ENCODE measurements at regions not wholly inside any gene's neighbourhood (a gene's known extent, or its start where the extent isn't known, plus 50 kb on each side); places are given as distances from the start of the nearest gene placed in this dataset.

GRCh38 chr2:221044781-221045180 is 527.3 kb downstream of the EPHA4 start:
- in situ Hi-C loops (cut with MboI; ENCODE audit: low sequenced_read_pairs) = no loop called here

GRCh38 chr2:221050020-221050795 is 521.9 kb downstream of the EPHA4 start:
- in situ Hi-C loops (cut with MboI; ENCODE audit: low sequenced_read_pairs) = no loop called here

GRCh38 chr2:221051162-221051561 is 520.9 kb downstream of the EPHA4 start:
- in situ Hi-C loops (cut with MboI; ENCODE audit: low sequenced_read_pairs) = no loop called here

GRCh38 chr2:221060376-221060775 is 511.7 kb downstream of the EPHA4 start:
- in situ Hi-C loops (cut with MboI; ENCODE audit: low sequenced_read_pairs) = no loop called here

- in situ Hi-C loops (cut with MboI; ENCODE audit: low sequenced_read_pairs) = no loop called here
These were observed 508.5 kb downstream of the EPHA4 start for GRCh38 chr2:221063568-221063967.

GRCh38 chr2:221064058-221064854 is 507.8 kb downstream of the EPHA4 start:
- in situ Hi-C loops (cut with MboI; ENCODE audit: low sequenced_read_pairs) = no loop called here

- in situ Hi-C loops (cut with MboI; ENCODE audit: low sequenced_read_pairs) = no loop called here
These were observed 507.2 kb downstream of the EPHA4 start for GRCh38 chr2:221064880-221065279.

GRCh38 chr2:221068123-221068522 is 504.0 kb downstream of the EPHA4 start:
- in situ Hi-C loops (cut with MboI; ENCODE audit: low sequenced_read_pairs) = no loop called here

- in situ Hi-C loops (cut with MboI; ENCODE audit: low sequenced_read_pairs) = no loop called here
These were observed 502.0 kb downstream of the EPHA4 start for GRCh38 chr2:221070106-221070505.

- in situ Hi-C loops (cut with MboI; ENCODE audit: low sequenced_read_pairs) = no loop called here
These were observed 498.6 kb downstream of the EPHA4 start for GRCh38 chr2:221073326-221074049.

- in situ Hi-C loops (cut with MboI; ENCODE audit: low sequenced_read_pairs) = no loop called here
These were observed 497.9 kb downstream of the EPHA4 start for GRCh38 chr2:221074238-221074637.

GRCh38 chr2:221075203-221075602 is 496.9 kb downstream of the EPHA4 start:
- in situ Hi-C loops (cut with MboI; ENCODE audit: low sequenced_read_pairs) = no loop called here

- in situ Hi-C loops (cut with MboI; ENCODE audit: low sequenced_read_pairs) = no loop called here
These were observed 494.9 kb downstream of the EPHA4 start for GRCh38 chr2:221077251-221077650.

- in situ Hi-C loops (cut with MboI; ENCODE audit: low sequenced_read_pairs) = no loop called here
These were observed 494.3 kb downstream of the EPHA4 start for GRCh38 chr2:221077799-221078198.

- in situ Hi-C loops (cut with MboI; ENCODE audit: low sequenced_read_pairs) = no loop called here
These were observed 486.7 kb downstream of the EPHA4 start for GRCh38 chr2:221085341-221085900.

- in situ Hi-C loops (cut with MboI; ENCODE audit: low sequenced_read_pairs) = no loop called here
These were observed 486.2 kb downstream of the EPHA4 start for GRCh38 chr2:221085936-221086335.

- in situ Hi-C loops (cut with MboI; ENCODE audit: low sequenced_read_pairs) = no loop called here
These were observed 484.3 kb downstream of the EPHA4 start for GRCh38 chr2:221087779-221088178.

- in situ Hi-C loops (cut with MboI; ENCODE audit: low sequenced_read_pairs) = no loop called here
These were observed 483.6 kb downstream of the EPHA4 start for GRCh38 chr2:221088506-221088905.

- in situ Hi-C loops (cut with MboI; ENCODE audit: low sequenced_read_pairs) = no loop called here
These were observed 476.7 kb downstream of the EPHA4 start for GRCh38 chr2:221095356-221095755.

GRCh38 chr2:221096706-221097567 is 475.2 kb downstream of the EPHA4 start:
- in situ Hi-C loops (cut with MboI; ENCODE audit: low sequenced_read_pairs) = no loop called here

Measured in HL-60/S4 (cell line).